Breast epithelium (tissue), 3 donors: ENCODE measurements at regions not wholly inside any gene's neighbourhood (a gene's known extent, or its start where the extent isn't known, plus 50 kb on each side); places are given as distances from the start of the nearest gene placed in this dataset.

ENCODE experiments used
- CTCF ChIP-seq, 3 donors: fragments of 450-650 bp; IDR thresholded peaks; one replicate each; pipeline ENCODE4 v1.5.1; 2016 to 2017; ENCODE audit warnings: antibody characterized with exemption in 3 of 3, mild to moderate bottlenecking in 3 of 3, moderate library complexity in 3 of 3
- POLR2A ChIP-seq: fragments of 450-650 bp; IDR thresholded peaks from one replicate; pipeline ENCODE4 v1.6.1; 2016; ENCODE audit warnings: antibody characterized with exemption, mild to moderate bottlenecking, moderate library complexity

- no peak for TF ChIP-seq CTCF (IDR thresholded peaks at IDR 0.05)
- TF ChIP-seq POLR2A: no peak
Measured at GRCh38 chr3:127033786-127034185, 50.9 kb downstream of the PLXNA1 start.
